Transverse colon (tissue), 3 donors: ENCODE measurements at regions not wholly inside any gene's neighbourhood (a gene's known extent, or its start where the extent isn't known, plus 50 kb on each side); places are given as distances from the start of the nearest gene placed in this dataset.

Experiments used
- EP300 ChIP-seq: sonication (generic); formaldehyde crosslinking; IDR thresholded peaks from one replicate; pipeline ENCODE4 v1.6.1; 2017; ENCODE audit warnings: antibody characterized with exemption, low read depth
- TF ChIP-seq, protein P1 (sequence below), 5 experiments: fragments of 200-600 bp in 3 of 5; fragments of 450-650 bp in 2 of 5; sonication (generic) in 3 of 5; IDR thresholded peaks; 1 replicate in 2 of 5; 2 replicates in 3 of 5; pipeline ENCODE4 v1.5.1; 2016 to 2017; ENCODE audit warnings: antibody characterized with exemption in 5 of 5, inconsistent platforms in 3 of 5, mild to moderate bottlenecking in 2 of 5, moderate library complexity in 1 of 5

DNA sequence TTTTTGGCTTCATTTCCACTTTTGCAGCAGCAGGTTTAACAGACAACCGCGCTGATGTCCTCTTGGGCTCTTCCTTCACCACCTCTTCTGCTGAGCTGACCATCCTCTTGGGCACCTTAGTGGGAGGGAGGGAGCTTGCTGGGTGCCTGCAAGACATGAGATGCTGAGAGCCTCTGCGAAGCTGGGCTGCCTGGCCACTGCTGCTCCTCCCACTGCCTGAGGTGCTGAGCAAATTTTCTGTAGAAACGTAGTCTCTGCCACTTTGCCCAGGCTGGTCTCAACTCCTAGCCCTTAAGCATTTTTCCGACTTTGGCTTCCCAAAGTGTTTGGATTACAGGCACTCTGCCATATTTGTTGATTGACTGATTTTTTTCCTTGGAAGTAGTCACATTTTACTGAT is 422.2 kb upstream of the MC4R start:
- no peak for TF ChIP-seq EP300
- TF ChIP-seq, protein P1, sequence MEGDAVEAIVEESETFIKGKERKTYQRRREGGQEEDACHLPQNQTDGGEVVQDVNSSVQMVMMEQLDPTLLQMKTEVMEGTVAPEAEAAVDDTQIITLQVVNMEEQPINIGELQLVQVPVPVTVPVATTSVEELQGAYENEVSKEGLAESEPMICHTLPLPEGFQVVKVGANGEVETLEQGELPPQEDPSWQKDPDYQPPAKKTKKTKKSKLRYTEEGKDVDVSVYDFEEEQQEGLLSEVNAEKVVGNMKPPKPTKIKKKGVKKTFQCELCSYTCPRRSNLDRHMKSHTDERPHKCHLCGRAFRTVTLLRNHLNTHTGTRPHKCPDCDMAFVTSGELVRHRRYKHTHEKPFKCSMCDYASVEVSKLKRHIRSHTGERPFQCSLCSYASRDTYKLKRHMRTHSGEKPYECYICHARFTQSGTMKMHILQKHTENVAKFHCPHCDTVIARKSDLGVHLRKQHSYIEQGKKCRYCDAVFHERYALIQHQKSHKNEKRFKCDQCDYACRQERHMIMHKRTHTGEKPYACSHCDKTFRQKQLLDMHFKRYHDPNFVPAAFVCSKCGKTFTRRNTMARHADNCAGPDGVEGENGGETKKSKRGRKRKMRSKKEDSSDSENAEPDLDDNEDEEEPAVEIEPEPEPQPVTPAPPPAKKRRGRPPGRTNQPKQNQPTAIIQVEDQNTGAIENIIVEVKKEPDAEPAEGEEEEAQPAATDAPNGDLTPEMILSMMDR (IDR thresholded peaks at IDR 0.05): no peak
